HG02763 (cell line): ENCODE measurements at regions not wholly inside any gene's neighbourhood (a gene's known extent, or its start where the extent isn't known, plus 50 kb on each side); places are given as distances from the start of the nearest gene placed in this dataset.
"Not testable (repeated sequence)": the region's sequence is repeated elsewhere in the genome, so short reads cannot be mapped to it uniquely, and the experiment has no call there.

Source experiments
- ATAC-seq: cut with Tn5 transposase; IDR thresholded peaks from one replicate; pipeline ENCODE4 v1.9.1; 2021; ENCODE audit warnings: mild to moderate bottlenecking, moderate library complexity; ENCODE audit not compliant: unreplicated experiment

GRCh38 chr9:32209164-32209563 lies 175.3 kb upstream of the ACO1 start:
- ATAC-seq: not testable (repeated sequence)

GRCh38 chr9:32218100-32218767 lies 166.2 kb upstream of the ACO1 start:
- peak; percentile 98 for ATAC-seq

- ATAC-seq: no peak
These were observed 163.7 kb upstream of the ACO1 start for GRCh38 chr9:32220750-32221149.

GRCh38 chr9:32234451-32234850 lies 150.0 kb upstream of the ACO1 start:
- ATAC-seq: no peak

GRCh38 chr9:32247168-32247567 lies 137.3 kb upstream of the ACO1 start:
- no peak for ATAC-seq

- ATAC-seq: no peak
These were observed 136.2 kb upstream of the ACO1 start for GRCh38 chr9:32248189-32248712.

GRCh38 chr9:32251539-32251938 lies 132.9 kb upstream of the ACO1 start:
- ATAC-seq: peak; percentile 67

- no peak for ATAC-seq
These were observed 130.7 kb upstream of the ACO1 start for GRCh38 chr9:32253731-32254130.

- ATAC-seq: no peak
These were observed 129.4 kb upstream of the ACO1 start for GRCh38 chr9:32255026-32255425.

- no peak for ATAC-seq
These were observed 126.0 kb upstream of the ACO1 start for GRCh38 chr9:32258482-32258881.

GRCh38 chr9:32260151-32260862 lies 124.1 kb upstream of the ACO1 start:
- no peak for ATAC-seq

GRCh38 chr9:32264170-32264864 lies 120.1 kb upstream of the ACO1 start:
- ATAC-seq: no peak

GRCh38 chr9:32265037-32265436 lies 119.4 kb upstream of the ACO1 start:
- ATAC-seq: no peak

- no peak for ATAC-seq
These were observed 105.5 kb upstream of the ACO1 start for GRCh38 chr9:32278991-32279390.

- ATAC-seq: no peak
These were observed 94.7 kb upstream of the ACO1 start for GRCh38 chr9:32289756-32290155.

- ATAC-seq: no peak
These were observed 93.1 kb upstream of the ACO1 start for GRCh38 chr9:32291370-32291769.

- no peak for ATAC-seq
These were observed 91.8 kb upstream of the ACO1 start for GRCh38 chr9:32292611-32293010.

GRCh38 chr9:32293091-32293490 lies 91.4 kb upstream of the ACO1 start:
- ATAC-seq: no peak

GRCh38 chr9:32294106-32294505 lies 90.3 kb upstream of the ACO1 start:
- ATAC-seq: no peak

- no peak for ATAC-seq
These were observed 84.1 kb upstream of the ACO1 start for GRCh38 chr9:32300373-32300772.

GRCh38 chr9:32304495-32304894 lies 79.9 kb upstream of the ACO1 start:
- no peak for ATAC-seq

GRCh38 chr9:32306006-32306405 lies 78.4 kb upstream of the ACO1 start:
- ATAC-seq: no peak
